ENCODE measurements at regions not wholly inside any gene's neighbourhood (a gene's known extent, or its start where the extent isn't known, plus 50 kb on each side); places are given as distances from the start of the nearest gene placed in this dataset.
A peak's percentile ranks its signal among the peaks of the same experiment; 100 is the strongest.

GRCh38 chr15:95874637-95875036 is 455.9 kb upstream of the NR2F2 start:
- DNase-seq (ENCODE audit: low read depth in 2 of 2), result no peak
- Histone ChIP-seq H3K9me3 (ENCODE audit: control insufficient read depth, insufficient read depth, low read depth, low read length) (no peaks in the 10 kb centered on the region), H3K4me2 (ENCODE audit: extremely low read depth, insufficient read depth, low read length) (no peak overlapping the region), H3K27ac (ENCODE audit: insufficient read depth, low read length) (no peak overlapping the region), H4K20me1 (ENCODE audit: control insufficient read depth, extremely low read depth, insufficient read depth, low read length) (no peaks in the 10 kb centered on the region), H3K4me3 (replicated peaks in 1 of 4; ENCODE audit: control extremely low read depth in 1 of 4, insufficient read depth in 1 of 4, low read depth in 3 of 4, low read length in 4 of 4) (no peak overlapping the region), H2AFZ (ENCODE audit: low read length) (no peak overlapping the region), H3K79me2 (ENCODE audit: control insufficient read depth, insufficient read depth, low read length) (no peaks in the 10 kb centered on the region), H3K36me3 (ENCODE audit: control insufficient read depth, insufficient read depth, low read length) (no peaks in the 10 kb centered on the region), H3K9ac (ENCODE audit: insufficient read depth, low read length) (no peak overlapping the region), H3K4me1 (ENCODE audit: control insufficient read depth, extremely low read depth, insufficient read depth, low read length) (no peaks in the 10 kb centered on the region), H3K27me3 (ENCODE audit: control insufficient read depth, insufficient read depth, low read length) (no peaks in the 10 kb centered on the region)
- TF ChIP-seq EZH2 (IDR thresholded peaks at IDR 0.05; ENCODE audit: low read length, missing control alignments), result no peak
- TF ChIP-seq CTCF (conservative IDR thresholded peaks at IDR 0.05 in 1 of 2, IDR thresholded peaks at IDR 0.05 in 1 of 2; ENCODE audit: low read depth in 1 of 2, low read length in 2 of 2), result no peak

DNA sequence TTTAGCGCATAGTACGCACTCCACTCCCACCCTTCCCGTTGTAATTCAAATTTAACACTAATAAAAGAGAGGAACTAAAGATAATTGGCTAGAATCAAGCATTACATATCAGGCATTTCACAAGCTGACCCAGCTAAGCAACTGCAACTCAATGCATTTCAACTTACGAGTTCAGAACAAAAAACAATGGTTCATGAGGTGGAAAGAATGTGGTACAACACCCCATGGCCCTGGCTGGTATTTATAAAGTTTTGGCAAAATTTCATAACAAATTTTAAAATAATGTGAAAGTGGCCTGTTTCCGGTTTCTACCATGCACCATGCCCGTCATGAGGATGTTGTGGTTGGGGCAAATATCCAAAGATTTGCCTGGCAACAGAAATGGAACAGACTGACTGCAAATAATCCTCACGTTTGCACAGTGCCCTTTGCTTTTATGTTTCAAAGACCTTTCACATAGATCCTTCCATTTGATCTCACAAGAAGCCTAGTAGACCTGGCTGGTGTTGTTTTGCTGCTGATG is 455.3 kb upstream of the NR2F2 start:
- Histone ChIP-seq H3K4me3 (replicated peaks in 1 of 4; ENCODE audit: control extremely low read depth in 1 of 4, insufficient read depth in 1 of 4, low read depth in 3 of 4, low read length in 4 of 4) (no peak overlapping the region), H4K20me1 (ENCODE audit: control insufficient read depth, extremely low read depth, insufficient read depth, low read length) (no peaks in the 10 kb centered on the region), H3K4me1 (ENCODE audit: control insufficient read depth, extremely low read depth, insufficient read depth, low read length) (no peaks in the 10 kb centered on the region), H3K4me2 (ENCODE audit: extremely low read depth, insufficient read depth, low read length) (no peak overlapping the region), H3K9ac (ENCODE audit: insufficient read depth, low read length) (no peak overlapping the region), H3K27ac (ENCODE audit: insufficient read depth, low read length) (no peak overlapping the region), H3K9me3 (ENCODE audit: control insufficient read depth, insufficient read depth, low read depth, low read length) (no peaks in the 10 kb centered on the region), H2AFZ (ENCODE audit: low read length) (no peak overlapping the region), H3K79me2 (ENCODE audit: control insufficient read depth, insufficient read depth, low read length) (no peaks in the 10 kb centered on the region), H3K27me3 (ENCODE audit: control insufficient read depth, insufficient read depth, low read length) (no peaks in the 10 kb centered on the region), H3K36me3 (ENCODE audit: control insufficient read depth, insufficient read depth, low read length) (no peaks in the 10 kb centered on the region)
- peak; percentile 64 to 76 for DNase-seq (ENCODE audit: low read depth in 2 of 2)
- TF ChIP-seq CTCF (conservative IDR thresholded peaks at IDR 0.05 in 1 of 2, IDR thresholded peaks at IDR 0.05 in 1 of 2; ENCODE audit: low read depth in 1 of 2, low read length in 2 of 2) (no peak), EZH2 (IDR thresholded peaks at IDR 0.05; ENCODE audit: low read length, missing control alignments) (no peak)

DNA sequence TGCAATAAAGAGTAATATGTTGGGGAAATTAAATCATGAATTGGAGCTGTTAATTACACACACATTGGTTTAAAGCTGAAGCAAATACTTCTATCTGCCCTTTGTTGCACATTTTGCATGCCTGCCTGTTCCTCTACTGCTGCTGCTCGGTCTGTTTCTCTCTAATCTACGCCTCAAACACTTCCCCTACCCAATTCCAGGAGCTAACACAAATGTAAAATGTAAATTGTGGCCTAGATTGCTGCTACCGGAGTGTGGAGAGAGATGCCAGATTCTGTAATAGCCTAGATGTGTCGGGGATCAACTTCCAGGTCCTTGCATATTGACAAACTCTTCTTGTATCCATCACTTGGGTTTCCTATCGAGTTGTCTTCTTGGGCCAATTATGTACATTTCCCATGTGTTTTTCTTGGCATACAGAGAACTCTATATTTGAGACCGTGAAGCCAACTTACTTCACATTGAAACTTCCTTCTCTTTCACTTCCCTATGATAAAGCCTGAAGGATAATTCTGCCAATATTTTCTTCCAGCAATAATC is 450.4 kb upstream of the NR2F2 start:
- H3K4me3 ChIP-seq (replicated peaks in 1 of 4; ENCODE audit: control extremely low read depth in 1 of 4, insufficient read depth in 1 of 4, low read depth in 3 of 4, low read length in 4 of 4), result no peak overlapping the region
- H4K20me1 ChIP-seq (ENCODE audit: control insufficient read depth, extremely low read depth, insufficient read depth, low read length), result no peaks in the 10 kb centered on the region
- H3K4me1 ChIP-seq (ENCODE audit: control insufficient read depth, extremely low read depth, insufficient read depth, low read length), result no peaks in the 10 kb centered on the region
- H3K9me3 ChIP-seq (ENCODE audit: control insufficient read depth, insufficient read depth, low read depth, low read length), result no peaks in the 10 kb centered on the region
- H3K27ac ChIP-seq (ENCODE audit: insufficient read depth, low read length), result no peak overlapping the region
- no peaks in the 10 kb centered on the region for H3K79me2 ChIP-seq (ENCODE audit: control insufficient read depth, insufficient read depth, low read length)
- peak in 1 of 2 donors; percentile 21 for DNase-seq (ENCODE audit: low read depth in 2 of 2)
- TF ChIP-seq CTCF (conservative IDR thresholded peaks at IDR 0.05 in 1 of 2, IDR thresholded peaks at IDR 0.05 in 1 of 2; ENCODE audit: low read depth in 1 of 2, low read length in 2 of 2) (no peak), EZH2 (IDR thresholded peaks at IDR 0.05; ENCODE audit: low read length, missing control alignments) (no peak)
- H3K9ac ChIP-seq (ENCODE audit: insufficient read depth, low read length), result no peak overlapping the region
- H3K36me3 ChIP-seq (ENCODE audit: control insufficient read depth, insufficient read depth, low read length), result no peaks in the 10 kb centered on the region
- H3K4me2 ChIP-seq (ENCODE audit: extremely low read depth, insufficient read depth, low read length), result no peak overlapping the region
- H2AFZ ChIP-seq (ENCODE audit: low read length), result peak overlapping the region; percentile 23
- no peaks in the 10 kb centered on the region for H3K27me3 ChIP-seq (ENCODE audit: control insufficient read depth, insufficient read depth, low read length)

All from fibroblast of lung (primary cell).